ENCODE measurements at regions not wholly inside any gene's neighbourhood (a gene's known extent, or its start where the extent isn't known, plus 50 kb on each side); places are given as distances from the start of the nearest gene placed in this dataset.

GRCh38 chr3:161748049-161748448, 251.4 kb downstream of the OTOL1 start:
- Histone ChIP-seq H3K9me2 (ENCODE audit: insufficient read depth, low read length) (no peaks in the 10 kb centered on the region), H3K9me3 (ENCODE audit: low read length) (no peaks in the 10 kb centered on the region), H2AFZ (ENCODE audit: low read length) (no peak overlapping the region), H3K4me2 (ENCODE audit: low read length) (no peak overlapping the region), H3K79me2 (ENCODE audit: insufficient read depth, low read depth, low read length) (no peaks in the 10 kb centered on the region), H3K4me3 (ENCODE audit: low read depth, low read length, poor library complexity, severe bottlenecking) (no peak overlapping the region), H3K36me3 (ENCODE audit: insufficient read depth, low read length) (no peaks in the 10 kb centered on the region), H3K4me1 (ENCODE audit: insufficient read depth, low read length, poor library complexity, severe bottlenecking) (no peaks in the 10 kb centered on the region), H3K27ac (ENCODE audit: low read depth, low read length, poor library complexity, severe bottlenecking) (no peak overlapping the region), H4K20me1 (ENCODE audit: insufficient read depth, low read length) (no peaks in the 10 kb centered on the region)
- ChIA-PET CTCF (ENCODE audit: unreplicated experiment) (no interaction called here), POLR2A (no interaction called here)
- BruUV-seq (replicated peaks) = no TSS peak
- intact Hi-C loops (cut with micrococcal nuclease; ENCODE audit: unreplicated experiment) = no loop called here
- TF ChIP-seq CTCF (conservative IDR thresholded peaks at IDR 0.05; ENCODE audit: low read length) = no peak
- TF ChIP-seq EZH2phosphoT487 (IDR thresholded peaks at IDR 0.05; ENCODE audit: borderline replicate concordance, low read depth, low read length) = no peak
- no peak for DNase-seq (ENCODE audit: low spot score)

- Histone ChIP-seq H3K27ac (ENCODE audit: low read depth, low read length, poor library complexity, severe bottlenecking) (no peak overlapping the region), H3K4me3 (ENCODE audit: low read depth, low read length, poor library complexity, severe bottlenecking) (no peak overlapping the region), H3K9me2 (ENCODE audit: insufficient read depth, low read length) (no peaks in the 10 kb centered on the region), H3K36me3 (ENCODE audit: insufficient read depth, low read length) (no peaks in the 10 kb centered on the region), H3K4me1 (ENCODE audit: insufficient read depth, low read length, poor library complexity, severe bottlenecking) (no peaks in the 10 kb centered on the region), H2AFZ (ENCODE audit: low read length) (no peak overlapping the region), H3K4me2 (ENCODE audit: low read length) (no peak overlapping the region), H3K9me3 (ENCODE audit: low read length) (no peaks in the 10 kb centered on the region), H4K20me1 (ENCODE audit: insufficient read depth, low read length) (no peaks in the 10 kb centered on the region), H3K79me2 (ENCODE audit: insufficient read depth, low read depth, low read length) (no peaks in the 10 kb centered on the region)
- CTCF ChIA-PET (ENCODE audit: unreplicated experiment) = no interaction called here
- intact Hi-C loops (cut with micrococcal nuclease; ENCODE audit: unreplicated experiment) = no loop called here
- no TSS peak for BruUV-seq (replicated peaks)
- no peak for TF ChIP-seq EZH2phosphoT487 (IDR thresholded peaks at IDR 0.05; ENCODE audit: borderline replicate concordance, low read depth, low read length)
- no peak for TF ChIP-seq CTCF (conservative IDR thresholded peaks at IDR 0.05; ENCODE audit: low read length)
- POLR2A ChIA-PET = no interaction called here
- DNase-seq (ENCODE audit: low spot score) = no peak
These were observed 257.9 kb downstream of the OTOL1 start for GRCh38 chr3:161754420-161755053.

- Histone ChIP-seq H3K4me3 (ENCODE audit: low read depth, low read length, poor library complexity, severe bottlenecking) (no peak overlapping the region), H3K36me3 (ENCODE audit: insufficient read depth, low read length) (no peaks in the 10 kb centered on the region), H3K4me1 (ENCODE audit: insufficient read depth, low read length, poor library complexity, severe bottlenecking) (no peaks in the 10 kb centered on the region), H4K20me1 (ENCODE audit: insufficient read depth, low read length) (no peaks in the 10 kb centered on the region), H3K79me2 (ENCODE audit: insufficient read depth, low read depth, low read length) (no peaks in the 10 kb centered on the region), H3K9me3 (ENCODE audit: low read length) (no peaks in the 10 kb centered on the region), H3K4me2 (ENCODE audit: low read length) (no peak overlapping the region), H3K9me2 (ENCODE audit: insufficient read depth, low read length) (no peaks in the 10 kb centered on the region), H3K27ac (ENCODE audit: low read depth, low read length, poor library complexity, severe bottlenecking) (no peak overlapping the region), H2AFZ (ENCODE audit: low read length) (no peak overlapping the region)
- no peak for TF ChIP-seq CTCF (conservative IDR thresholded peaks at IDR 0.05; ENCODE audit: low read length)
- TF ChIP-seq EZH2phosphoT487 (IDR thresholded peaks at IDR 0.05; ENCODE audit: borderline replicate concordance, low read depth, low read length) = no peak
- BruUV-seq (replicated peaks) = no TSS peak
- ChIA-PET POLR2A (no interaction called here), CTCF (ENCODE audit: unreplicated experiment) (no interaction called here)
- intact Hi-C loops (cut with micrococcal nuclease; ENCODE audit: unreplicated experiment) = no loop called here
- DNase-seq (ENCODE audit: low spot score) = no peak
These were observed 262.8 kb downstream of the OTOL1 start for GRCh38 chr3:161759444-161759843.

Data from OCI-LY7 (cell line).